ENCODE measurements at regions not wholly inside any gene's neighbourhood (a gene's known extent, or its start where the extent isn't known, plus 50 kb on each side); places are given as distances from the start of the nearest gene placed in this dataset.
A peak's percentile ranks its signal among the peaks of the same experiment; 100 is the strongest.

DNA sequence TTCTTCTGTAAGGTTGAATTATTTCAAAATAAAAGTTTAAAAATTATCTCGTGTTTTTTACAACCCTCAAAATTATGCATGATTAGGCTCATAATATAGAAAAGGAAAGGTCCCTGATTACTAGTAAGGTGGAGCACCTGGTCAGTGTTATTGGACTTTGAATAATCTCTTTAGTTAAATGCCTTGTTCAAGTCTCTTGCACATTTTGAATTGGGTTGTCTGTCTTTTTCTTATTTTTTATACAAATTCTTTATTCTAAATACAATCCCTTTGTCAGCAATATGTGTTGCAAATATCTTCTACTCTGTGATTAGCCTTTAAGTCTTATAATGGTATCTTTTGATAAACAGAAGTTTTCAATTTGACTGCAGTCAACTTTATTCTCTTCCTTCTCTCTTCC is 100.7 kb upstream of the TNFSF4 start:
- 0% methylated on average over 1 of the region's 1 CpG for WGBS (ENCODE audit: missing lambda C conversion rate)
- H3K4me3 ChIP-seq: no peak overlapping the region
- no peak for ATAC-seq
- CTCF ChIA-PET: no interaction called here
- POLR2A ChIA-PET: no interaction called here
- no peak overlapping the region for H3K4me2 ChIP-seq
- no peak for FAIRE-seq
- DNase-seq (ENCODE audit: low read depth in 1 of 2, low spot score in 1 of 2): no peak
- H3K27ac ChIP-seq: no peak overlapping the region
- H3K4me1 ChIP-seq: no peaks in the 10 kb centered on the region
- no peak for TF ChIP-seq RCOR1 (IDR thresholded peaks at IDR 0.05; ENCODE audit: low read depth, low read length)
- no peak for TF ChIP-seq MAFK (IDR thresholded peaks at IDR 0.05; ENCODE audit: partially characterized antibody)
- TF ChIP-seq HDAC2 (IDR thresholded peaks at IDR 0.05): no peak
- no peak for TF ChIP-seq MAZ (IDR thresholded peaks at IDR 0.05; ENCODE audit: borderline replicate concordance, low read depth, low read length)
- TF ChIP-seq NR3C1 (IDR thresholded peaks at IDR 0.05): no peak
- TF ChIP-seq, protein P1, sequence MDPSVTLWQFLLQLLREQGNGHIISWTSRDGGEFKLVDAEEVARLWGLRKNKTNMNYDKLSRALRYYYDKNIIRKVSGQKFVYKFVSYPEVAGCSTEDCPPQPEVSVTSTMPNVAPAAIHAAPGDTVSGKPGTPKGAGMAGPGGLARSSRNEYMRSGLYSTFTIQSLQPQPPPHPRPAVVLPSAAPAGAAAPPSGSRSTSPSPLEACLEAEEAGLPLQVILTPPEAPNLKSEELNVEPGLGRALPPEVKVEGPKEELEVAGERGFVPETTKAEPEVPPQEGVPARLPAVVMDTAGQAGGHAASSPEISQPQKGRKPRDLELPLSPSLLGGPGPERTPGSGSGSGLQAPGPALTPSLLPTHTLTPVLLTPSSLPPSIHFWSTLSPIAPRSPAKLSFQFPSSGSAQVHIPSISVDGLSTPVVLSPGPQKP (IDR thresholded peaks at IDR 0.05; ENCODE audit: low read depth, low read length): no peak
- TF ChIP-seq, protein P2, sequence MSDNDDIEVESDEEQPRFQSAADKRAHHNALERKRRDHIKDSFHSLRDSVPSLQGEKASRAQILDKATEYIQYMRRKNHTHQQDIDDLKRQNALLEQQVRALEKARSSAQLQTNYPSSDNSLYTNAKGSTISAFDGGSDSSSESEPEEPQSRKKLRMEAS (IDR thresholded peaks at IDR 0.05): no peak
- TF ChIP-seq ZC3H11A (IDR thresholded peaks at IDR 0.05): no peak
- TF ChIP-seq, protein P3, sequence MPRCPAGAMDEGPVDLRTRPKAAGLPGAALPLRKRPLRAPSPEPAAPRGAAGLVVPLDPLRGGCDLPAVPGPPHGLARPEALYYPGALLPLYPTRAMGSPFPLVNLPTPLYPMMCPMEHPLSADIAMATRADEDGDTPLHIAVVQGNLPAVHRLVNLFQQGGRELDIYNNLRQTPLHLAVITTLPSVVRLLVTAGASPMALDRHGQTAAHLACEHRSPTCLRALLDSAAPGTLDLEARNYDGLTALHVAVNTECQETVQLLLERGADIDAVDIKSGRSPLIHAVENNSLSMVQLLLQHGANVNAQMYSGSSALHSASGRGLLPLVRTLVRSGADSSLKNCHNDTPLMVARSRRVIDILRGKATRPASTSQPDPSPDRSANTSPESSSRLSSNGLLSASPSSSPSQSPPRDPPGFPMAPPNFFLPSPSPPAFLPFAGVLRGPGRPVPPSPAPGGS (IDR thresholded peaks at IDR 0.05): no peak
- no peak for TF ChIP-seq MYC (IDR thresholded peaks at IDR 0.05; ENCODE audit: borderline replicate concordance, low read length)
- TF ChIP-seq CEBPB (IDR thresholded peaks at IDR 0.05): no peak
- TF ChIP-seq, protein P4, sequence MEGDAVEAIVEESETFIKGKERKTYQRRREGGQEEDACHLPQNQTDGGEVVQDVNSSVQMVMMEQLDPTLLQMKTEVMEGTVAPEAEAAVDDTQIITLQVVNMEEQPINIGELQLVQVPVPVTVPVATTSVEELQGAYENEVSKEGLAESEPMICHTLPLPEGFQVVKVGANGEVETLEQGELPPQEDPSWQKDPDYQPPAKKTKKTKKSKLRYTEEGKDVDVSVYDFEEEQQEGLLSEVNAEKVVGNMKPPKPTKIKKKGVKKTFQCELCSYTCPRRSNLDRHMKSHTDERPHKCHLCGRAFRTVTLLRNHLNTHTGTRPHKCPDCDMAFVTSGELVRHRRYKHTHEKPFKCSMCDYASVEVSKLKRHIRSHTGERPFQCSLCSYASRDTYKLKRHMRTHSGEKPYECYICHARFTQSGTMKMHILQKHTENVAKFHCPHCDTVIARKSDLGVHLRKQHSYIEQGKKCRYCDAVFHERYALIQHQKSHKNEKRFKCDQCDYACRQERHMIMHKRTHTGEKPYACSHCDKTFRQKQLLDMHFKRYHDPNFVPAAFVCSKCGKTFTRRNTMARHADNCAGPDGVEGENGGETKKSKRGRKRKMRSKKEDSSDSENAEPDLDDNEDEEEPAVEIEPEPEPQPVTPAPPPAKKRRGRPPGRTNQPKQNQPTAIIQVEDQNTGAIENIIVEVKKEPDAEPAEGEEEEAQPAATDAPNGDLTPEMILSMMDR (IDR thresholded peaks at IDR 0.05): no peak
- no peak for TF ChIP-seq HOXA7 (CRISPR knock-in tag; IDR thresholded peaks at IDR 0.05)
- TF ChIP-seq, protein P5, sequence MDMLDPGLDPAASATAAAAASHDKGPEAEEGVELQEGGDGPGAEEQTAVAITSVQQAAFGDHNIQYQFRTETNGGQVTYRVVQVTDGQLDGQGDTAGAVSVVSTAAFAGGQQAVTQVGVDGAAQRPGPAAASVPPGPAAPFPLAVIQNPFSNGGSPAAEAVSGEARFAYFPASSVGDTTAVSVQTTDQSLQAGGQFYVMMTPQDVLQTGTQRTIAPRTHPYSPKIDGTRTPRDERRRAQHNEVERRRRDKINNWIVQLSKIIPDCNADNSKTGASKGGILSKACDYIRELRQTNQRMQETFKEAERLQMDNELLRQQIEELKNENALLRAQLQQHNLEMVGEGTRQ (IDR thresholded peaks at IDR 0.05): no peak
- no peak for TF ChIP-seq NPAS2 (CRISPR knock-in tag; IDR thresholded peaks at IDR 0.05; ENCODE audit: borderline replicate concordance)
- TF ChIP-seq KDM1A (IDR thresholded peaks at IDR 0.05; ENCODE audit: low read depth): no peak
- no peak for TF ChIP-seq JUN (IDR thresholded peaks at IDR 0.05)
- no peak for TF ChIP-seq ZFP36 (IDR thresholded peaks at IDR 0.05; ENCODE audit: borderline replicate concordance, partially characterized antibody)
- no peak for TF ChIP-seq CHD4 (IDR thresholded peaks at IDR 0.05; ENCODE audit: borderline replicate concordance)
- no peak for TF ChIP-seq HEYL (CRISPR knock-in tag; IDR thresholded peaks at IDR 0.05)
- H3K9me3 ChIP-seq: no peaks in the 10 kb centered on the region

DNA sequence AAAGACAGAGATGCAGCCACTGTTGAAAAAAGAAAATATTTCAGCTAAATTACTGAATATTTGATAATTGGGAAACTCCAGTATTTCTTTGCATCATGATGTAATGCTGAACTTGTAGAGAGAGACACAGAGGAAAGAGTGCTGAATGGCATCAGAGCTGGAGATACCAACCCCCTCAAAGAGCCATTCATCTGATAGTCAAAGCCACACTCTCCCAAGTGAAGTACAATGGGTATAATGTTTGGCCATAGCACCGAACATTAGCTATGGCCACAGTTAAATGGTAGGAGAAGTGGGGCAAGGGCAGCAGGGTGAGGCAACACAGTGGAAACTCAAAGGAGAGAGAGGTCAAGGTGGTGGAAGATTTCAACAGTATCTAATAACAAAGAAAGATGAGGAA is 107.5 kb upstream of the TNFSF4 start:
- Histone ChIP-seq H3K27ac (no peak overlapping the region), H3K4me1 (no peaks in the 10 kb centered on the region), H3K9me3 (no peaks in the 10 kb centered on the region), H3K4me2 (no peak overlapping the region), H3K4me3 (no peak overlapping the region)
- DNase-seq (ENCODE audit: low read depth in 1 of 2, low spot score in 1 of 2) (no peak), ATAC-seq (no peak), FAIRE-seq (peak; percentile 28)
- TF ChIP-seq ZNF302 (CRISPR knock-in tag; IDR thresholded peaks at IDR 0.05) (no peak), HOXB13 (CRISPR knock-in tag; IDR thresholded peaks at IDR 0.05; ENCODE audit: low read depth) (no peak), SREBF2 (IDR thresholded peaks at IDR 0.05) (no peak), TP53 (CRISPR knock-in tag; IDR thresholded peaks at IDR 0.05) (no peak), CHD4 (IDR thresholded peaks at IDR 0.05; ENCODE audit: borderline replicate concordance) (no peak), HEYL (CRISPR knock-in tag; IDR thresholded peaks at IDR 0.05) (no peak), MAFK (IDR thresholded peaks at IDR 0.05; ENCODE audit: partially characterized antibody) (no peak), KDM1A (IDR thresholded peaks at IDR 0.05; ENCODE audit: low read depth) (no peak), HOXB5 (CRISPR knock-in tag; IDR thresholded peaks at IDR 0.05) (no peak), ZSCAN20 (CRISPR knock-in tag; IDR thresholded peaks at IDR 0.05) (no peak), CEBPB (IDR thresholded peaks at IDR 0.05) (no peak), EP300 (IDR thresholded peaks at IDR 0.05) (no peak), HDAC2 (IDR thresholded peaks at IDR 0.05) (no peak), POLR2A (IDR thresholded peaks at IDR 0.05; ENCODE audit: low read length) (no peak), RCOR1 (IDR thresholded peaks at IDR 0.05; ENCODE audit: low read depth, low read length) (no peak), FOSL2 (IDR thresholded peaks at IDR 0.05) (no peak), FOSL2 (CRISPR knock-in tag; IDR thresholded peaks at IDR 0.05) (no peak), MAZ (IDR thresholded peaks at IDR 0.05; ENCODE audit: borderline replicate concordance, low read depth, low read length) (no peak)
- TF ChIP-seq, protein P6, sequence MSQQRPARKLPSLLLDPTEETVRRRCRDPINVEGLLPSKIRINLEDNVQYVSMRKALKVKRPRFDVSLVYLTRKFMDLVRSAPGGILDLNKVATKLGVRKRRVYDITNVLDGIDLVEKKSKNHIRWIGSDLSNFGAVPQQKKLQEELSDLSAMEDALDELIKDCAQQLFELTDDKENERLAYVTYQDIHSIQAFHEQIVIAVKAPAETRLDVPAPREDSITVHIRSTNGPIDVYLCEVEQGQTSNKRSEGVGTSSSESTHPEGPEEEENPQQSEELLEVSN (IDR thresholded peaks at IDR 0.05; ENCODE audit: borderline replicate concordance, low read depth): no peak
- TF ChIP-seq, protein P4 (IDR thresholded peaks at IDR 0.05): no peak
- WGBS (ENCODE audit: missing lambda C conversion rate): 67% methylated on average over 1 of the region's 1 CpG
- CTCF ChIA-PET: interaction anchor here (0.9 kb wide), 1 partner anchor 488 kb away, joined by 3 read pairs; no protein-coding TSS in a partner anchor
- POLR2A ChIA-PET: no interaction called here
